ENCODE measurements at regions not wholly inside any gene's neighbourhood (a gene's known extent, or its start where the extent isn't known, plus 50 kb on each side); places are given as distances from the start of the nearest gene placed in this dataset.
"Not testable (repeated sequence)": the region's sequence is repeated elsewhere in the genome, so short reads cannot be mapped to it uniquely, and the experiment has no call there.

GRCh38 chr13:89082623-89083022, 1411.5 kb downstream of the SLITRK5 start:
- no peak for DNase-seq

- not testable (repeated sequence) for DNase-seq
Measured at GRCh38 chr13:89088107-89088506, 1416.9 kb downstream of the SLITRK5 start.

GRCh38 chr13:89097994-89098393, 1426.8 kb downstream of the SLITRK5 start:
- no peak for DNase-seq

GRCh38 chr13:89113744-89114143, 1442.6 kb downstream of the SLITRK5 start:
- no peak for DNase-seq

- DNase-seq, result no peak
Measured at GRCh38 chr13:89115307-89115706, 1444.1 kb downstream of the SLITRK5 start.

- no peak for DNase-seq
Measured at GRCh38 chr13:89136678-89137077, 1465.5 kb downstream of the SLITRK5 start.

GRCh38 chr13:89150362-89150761, 1479.2 kb downstream of the SLITRK5 start:
- DNase-seq, result no peak

- DNase-seq, result no peak
Measured at GRCh38 chr13:89153941-89154340, 1482.8 kb downstream of the SLITRK5 start.

GRCh38 chr13:89163096-89163495, 1491.9 kb downstream of the SLITRK5 start:
- no peak for DNase-seq

GRCh38 chr13:89165685-89166084, 1494.5 kb downstream of the SLITRK5 start:
- no peak for DNase-seq

- no peak for DNase-seq
Measured at GRCh38 chr13:89169951-89170350, 1498.8 kb downstream of the SLITRK5 start.

GRCh38 chr13:89181041-89181440, 1509.9 kb downstream of the SLITRK5 start:
- DNase-seq, result no peak

- no peak for DNase-seq
Measured at GRCh38 chr13:89199138-89199537, 1528.0 kb downstream of the SLITRK5 start.

- DNase-seq, result no peak
Measured at GRCh38 chr13:89204435-89204834, 1533.3 kb downstream of the SLITRK5 start.

GRCh38 chr13:89205856-89206520, 1534.8 kb downstream of the SLITRK5 start:
- no peak for DNase-seq

GRCh38 chr13:89212186-89212585, 1541.0 kb downstream of the SLITRK5 start:
- no peak for DNase-seq

- DNase-seq, result no peak
Measured at GRCh38 chr13:89214185-89214584, 1543.0 kb downstream of the SLITRK5 start.

GRCh38 chr13:89215319-89215718, 1544.1 kb downstream of the SLITRK5 start:
- not testable (repeated sequence) for DNase-seq

GRCh38 chr13:89217813-89218212, 1546.6 kb downstream of the SLITRK5 start:
- DNase-seq, result no peak

- DNase-seq, result no peak
Measured at GRCh38 chr13:89221557-89222158, 1550.5 kb downstream of the SLITRK5 start.

- DNase-seq, result no peak
Measured at GRCh38 chr13:89227356-89227755, 1556.2 kb downstream of the SLITRK5 start.

- no peak for DNase-seq
Measured at GRCh38 chr13:89238496-89238895, 1567.3 kb downstream of the SLITRK5 start.

- DNase-seq, result no peak
Measured at GRCh38 chr13:89239361-89240127, 1568.4 kb downstream of the SLITRK5 start.

- DNase-seq, result no peak
Measured at GRCh38 chr13:89255844-89256406, 1584.8 kb downstream of the SLITRK5 start.

Data from activated T-cell treated with anti-CD3 and anti-CD28 coated beads for 4 hours (primary cell).